CMK (cell line): ENCODE measurements at regions not wholly inside any gene's neighbourhood (a gene's known extent, or its start where the extent isn't known, plus 50 kb on each side); places are given as distances from the start of the nearest gene placed in this dataset.

Experiments used
- DNase-seq: peaks from one replicate; pipeline ENCODE4 v3.0.0-alpha.2; 2010; ENCODE audit warnings: low read depth

- no peak for DNase-seq
These were observed 305.6 kb upstream of the NR3C2 start for GRCh38 chr4:148747721-148748268.

GRCh38 chr4:148740701-148741100, 298.5 kb upstream of the NR3C2 start:
- no peak for DNase-seq

GRCh38 chr4:148737061-148737770, 295.0 kb upstream of the NR3C2 start:
- DNase-seq: no peak

- DNase-seq: no peak
These were observed 293.4 kb upstream of the NR3C2 start for GRCh38 chr4:148735432-148736155.

- no peak for DNase-seq
These were observed 288.6 kb upstream of the NR3C2 start for GRCh38 chr4:148730766-148731165.

GRCh38 chr4:148730082-148730640, 287.9 kb upstream of the NR3C2 start:
- no peak for DNase-seq

GRCh38 chr4:148717988-148718387, 275.8 kb upstream of the NR3C2 start:
- no peak for DNase-seq

- DNase-seq: no peak
These were observed 274.3 kb upstream of the NR3C2 start for GRCh38 chr4:148716431-148717052.

- no peak for DNase-seq
These were observed 262.1 kb upstream of the NR3C2 start for GRCh38 chr4:148704291-148704690.

GRCh38 chr4:148694702-148695101, 252.5 kb upstream of the NR3C2 start:
- no peak for DNase-seq

- DNase-seq: no peak
These were observed 251.9 kb upstream of the NR3C2 start for GRCh38 chr4:148693913-148694649.

- DNase-seq: no peak
These were observed 250.0 kb upstream of the NR3C2 start for GRCh38 chr4:148692242-148692641.

GRCh38 chr4:148686449-148686848, 244.2 kb upstream of the NR3C2 start:
- DNase-seq: no peak

- DNase-seq: no peak
These were observed 242.4 kb upstream of the NR3C2 start for GRCh38 chr4:148684638-148685037.

- no peak for DNase-seq
These were observed 238.7 kb upstream of the NR3C2 start for GRCh38 chr4:148680884-148681283.

GRCh38 chr4:148676344-148676743, 234.1 kb upstream of the NR3C2 start:
- DNase-seq: no peak

- no peak for DNase-seq
These were observed 232.7 kb upstream of the NR3C2 start for GRCh38 chr4:148674876-148675275.

- no peak for DNase-seq
These were observed 222.4 kb upstream of the NR3C2 start for GRCh38 chr4:148664636-148665035.

GRCh38 chr4:148654131-148654530, 211.9 kb upstream of the NR3C2 start:
- DNase-seq: no peak

GRCh38 chr4:148653681-148654080, 211.5 kb upstream of the NR3C2 start:
- no peak for DNase-seq

GRCh38 chr4:148651991-148652390, 209.8 kb upstream of the NR3C2 start:
- DNase-seq: no peak
